Erythroblast (primary cell): ENCODE measurements at regions not wholly inside any gene's neighbourhood (a gene's known extent, or its start where the extent isn't known, plus 50 kb on each side); places are given as distances from the start of the nearest gene placed in this dataset.

Source experiments
- GATA1 ChIP-seq: IDR thresholded peaks from 2 replicates; pipeline ENCODE4 v1.6.1; 2011; ENCODE audit warnings: low read depth, mild to moderate bottlenecking, control low read depth, low read length, moderate library complexity
- POLR2A ChIP-seq: IDR thresholded peaks from 2 replicates; pipeline ENCODE4 v1.6.1; 2011; ENCODE audit warnings: mild to moderate bottlenecking, low read length

GRCh38 chr7:46461334-46461777 lies 540.3 kb upstream of the IGFBP3 start:
- TF ChIP-seq POLR2A (no peak), GATA1 (no peak)
